ENCODE measurements at regions not wholly inside any gene's neighbourhood (a gene's known extent, or its start where the extent isn't known, plus 50 kb on each side); places are given as distances from the start of the nearest gene placed in this dataset.
A peak's percentile ranks its signal among the peaks of the same experiment; 100 is the strongest.

DNA sequence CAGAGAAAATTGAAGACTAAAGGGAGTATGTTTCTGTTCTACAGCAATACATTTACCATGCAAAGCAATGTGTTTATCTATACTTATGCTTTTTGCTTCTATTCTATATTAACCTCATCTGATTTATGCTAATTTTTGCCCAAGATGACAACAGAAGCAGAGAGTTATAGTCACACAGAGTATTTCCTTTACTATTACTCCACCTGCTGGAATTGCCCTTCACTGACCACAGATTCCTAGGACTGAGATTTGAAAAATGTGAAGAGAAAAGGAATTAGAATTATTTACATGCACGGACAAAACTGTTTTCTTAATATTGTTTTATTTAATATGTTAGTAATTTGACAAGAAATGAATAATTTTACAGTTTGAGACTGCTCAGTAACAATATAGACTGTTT lies 745.6 kb downstream of the VGLL3 start:
- TF ChIP-seq, protein P1, sequence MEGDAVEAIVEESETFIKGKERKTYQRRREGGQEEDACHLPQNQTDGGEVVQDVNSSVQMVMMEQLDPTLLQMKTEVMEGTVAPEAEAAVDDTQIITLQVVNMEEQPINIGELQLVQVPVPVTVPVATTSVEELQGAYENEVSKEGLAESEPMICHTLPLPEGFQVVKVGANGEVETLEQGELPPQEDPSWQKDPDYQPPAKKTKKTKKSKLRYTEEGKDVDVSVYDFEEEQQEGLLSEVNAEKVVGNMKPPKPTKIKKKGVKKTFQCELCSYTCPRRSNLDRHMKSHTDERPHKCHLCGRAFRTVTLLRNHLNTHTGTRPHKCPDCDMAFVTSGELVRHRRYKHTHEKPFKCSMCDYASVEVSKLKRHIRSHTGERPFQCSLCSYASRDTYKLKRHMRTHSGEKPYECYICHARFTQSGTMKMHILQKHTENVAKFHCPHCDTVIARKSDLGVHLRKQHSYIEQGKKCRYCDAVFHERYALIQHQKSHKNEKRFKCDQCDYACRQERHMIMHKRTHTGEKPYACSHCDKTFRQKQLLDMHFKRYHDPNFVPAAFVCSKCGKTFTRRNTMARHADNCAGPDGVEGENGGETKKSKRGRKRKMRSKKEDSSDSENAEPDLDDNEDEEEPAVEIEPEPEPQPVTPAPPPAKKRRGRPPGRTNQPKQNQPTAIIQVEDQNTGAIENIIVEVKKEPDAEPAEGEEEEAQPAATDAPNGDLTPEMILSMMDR (IDR thresholded peaks at IDR 0.05), result 0 out of 2 replicates have a peak, but pooled peaks have one; percentile 29
- TF ChIP-seq USF2 (CRISPR knock-in tag; IDR thresholded peaks at IDR 0.05) (no peak), CREB1 (CRISPR knock-in tag; IDR thresholded peaks at IDR 0.05) (no peak), ESRRA (CRISPR knock-in tag; IDR thresholded peaks at IDR 0.05; ENCODE audit: borderline replicate concordance) (no peak), PRDM15 (CRISPR knock-in tag; IDR thresholded peaks at IDR 0.05) (no peak), SP1 (CRISPR knock-in tag; conservative IDR thresholded peaks at IDR 0.05) (no peak), ZNF263 (CRISPR knock-in tag; IDR thresholded peaks at IDR 0.05; ENCODE audit: low read depth) (no peak), NR3C1 (CRISPR knock-in tag; conservative IDR thresholded peaks at IDR 0.05; ENCODE audit: low read depth) (no peak)
- TF ChIP-seq, protein P2, sequence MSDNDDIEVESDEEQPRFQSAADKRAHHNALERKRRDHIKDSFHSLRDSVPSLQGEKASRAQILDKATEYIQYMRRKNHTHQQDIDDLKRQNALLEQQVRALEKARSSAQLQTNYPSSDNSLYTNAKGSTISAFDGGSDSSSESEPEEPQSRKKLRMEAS (CRISPR knock-in tag; IDR thresholded peaks at IDR 0.05), result no peak
- TF ChIP-seq, protein P3, sequence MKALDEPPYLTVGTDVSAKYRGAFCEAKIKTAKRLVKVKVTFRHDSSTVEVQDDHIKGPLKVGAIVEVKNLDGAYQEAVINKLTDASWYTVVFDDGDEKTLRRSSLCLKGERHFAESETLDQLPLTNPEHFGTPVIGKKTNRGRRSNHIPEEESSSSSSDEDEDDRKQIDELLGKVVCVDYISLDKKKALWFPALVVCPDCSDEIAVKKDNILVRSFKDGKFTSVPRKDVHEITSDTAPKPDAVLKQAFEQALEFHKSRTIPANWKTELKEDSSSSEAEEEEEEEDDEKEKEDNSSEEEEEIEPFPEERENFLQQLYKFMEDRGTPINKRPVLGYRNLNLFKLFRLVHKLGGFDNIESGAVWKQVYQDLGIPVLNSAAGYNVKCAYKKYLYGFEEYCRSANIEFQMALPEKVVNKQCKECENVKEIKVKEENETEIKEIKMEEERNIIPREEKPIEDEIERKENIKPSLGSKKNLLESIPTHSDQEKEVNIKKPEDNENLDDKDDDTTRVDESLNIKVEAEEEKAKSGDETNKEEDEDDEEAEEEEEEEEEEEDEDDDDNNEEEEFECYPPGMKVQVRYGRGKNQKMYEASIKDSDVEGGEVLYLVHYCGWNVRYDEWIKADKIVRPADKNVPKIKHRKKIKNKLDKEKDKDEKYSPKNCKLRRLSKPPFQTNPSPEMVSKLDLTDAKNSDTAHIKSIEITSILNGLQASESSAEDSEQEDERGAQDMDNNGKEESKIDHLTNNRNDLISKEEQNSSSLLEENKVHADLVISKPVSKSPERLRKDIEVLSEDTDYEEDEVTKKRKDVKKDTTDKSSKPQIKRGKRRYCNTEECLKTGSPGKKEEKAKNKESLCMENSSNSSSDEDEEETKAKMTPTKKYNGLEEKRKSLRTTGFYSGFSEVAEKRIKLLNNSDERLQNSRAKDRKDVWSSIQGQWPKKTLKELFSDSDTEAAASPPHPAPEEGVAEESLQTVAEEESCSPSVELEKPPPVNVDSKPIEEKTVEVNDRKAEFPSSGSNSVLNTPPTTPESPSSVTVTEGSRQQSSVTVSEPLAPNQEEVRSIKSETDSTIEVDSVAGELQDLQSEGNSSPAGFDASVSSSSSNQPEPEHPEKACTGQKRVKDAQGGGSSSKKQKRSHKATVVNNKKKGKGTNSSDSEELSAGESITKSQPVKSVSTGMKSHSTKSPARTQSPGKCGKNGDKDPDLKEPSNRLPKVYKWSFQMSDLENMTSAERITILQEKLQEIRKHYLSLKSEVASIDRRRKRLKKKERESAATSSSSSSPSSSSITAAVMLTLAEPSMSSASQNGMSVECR (CRISPR knock-in tag; IDR thresholded peaks at IDR 0.05; ENCODE audit: borderline replicate concordance), result no peak

Data from WTC11 (cell line).